ENCODE measurements at regions not wholly inside any gene's neighbourhood (a gene's known extent, or its start where the extent isn't known, plus 50 kb on each side); places are given as distances from the start of the nearest gene placed in this dataset.

GRCh38 chr17:70891306-70891705 lies 722.0 kb downstream of the KCNJ2 start:
- Histone ChIP-seq H3K36me3 (ENCODE audit: control insufficient read depth, insufficient read depth, low read length) (no peaks in the 10 kb centered on the region), H3K9ac (ENCODE audit: low read length) (no peak overlapping the region), H3K4me1 (ENCODE audit: control insufficient read depth, insufficient read depth, low read length) (no peaks in the 10 kb centered on the region), H3K4me3 (ENCODE audit: low read length) (no peak overlapping the region), H3K9me3 (ENCODE audit: control insufficient read depth, low read length) (no peaks in the 10 kb centered on the region), H3K27me3 (ENCODE audit: control insufficient read depth, insufficient read depth, low read length) (no peaks in the 10 kb centered on the region)

- Histone ChIP-seq H3K4me1 (ENCODE audit: control insufficient read depth, insufficient read depth, low read length) (no peaks in the 10 kb centered on the region), H3K9ac (ENCODE audit: low read length) (no peak overlapping the region), H3K9me3 (ENCODE audit: control insufficient read depth, low read length) (no peaks in the 10 kb centered on the region), H3K4me3 (ENCODE audit: low read length) (no peak overlapping the region), H3K27me3 (ENCODE audit: control insufficient read depth, insufficient read depth, low read length) (no peaks in the 10 kb centered on the region), H3K36me3 (ENCODE audit: control insufficient read depth, insufficient read depth, low read length) (no peaks in the 10 kb centered on the region)
Measured at GRCh38 chr17:70892527-70892926, 723.2 kb downstream of the KCNJ2 start.

- Histone ChIP-seq H3K4me1 (ENCODE audit: control insufficient read depth, insufficient read depth, low read length) (no peaks in the 10 kb centered on the region), H3K9me3 (ENCODE audit: control insufficient read depth, low read length) (no peaks in the 10 kb centered on the region), H3K36me3 (ENCODE audit: control insufficient read depth, insufficient read depth, low read length) (no peaks in the 10 kb centered on the region), H3K4me3 (ENCODE audit: low read length) (no peak overlapping the region), H3K9ac (ENCODE audit: low read length) (no peak overlapping the region), H3K27me3 (ENCODE audit: control insufficient read depth, insufficient read depth, low read length) (no peaks in the 10 kb centered on the region)
Measured at GRCh38 chr17:70896843-70897242, 727.5 kb downstream of the KCNJ2 start.

- no peak overlapping the region for H3K9ac ChIP-seq (ENCODE audit: low read length)
- no peaks in the 10 kb centered on the region for H3K27me3 ChIP-seq (ENCODE audit: control insufficient read depth, insufficient read depth, low read length)
- no peaks in the 10 kb centered on the region for H3K4me1 ChIP-seq (ENCODE audit: control insufficient read depth, insufficient read depth, low read length)
Measured at GRCh38 chr17:70897446-70897845, 728.1 kb downstream of the KCNJ2 start.

GRCh38 chr17:70901870-70902269 lies 732.5 kb downstream of the KCNJ2 start:
- no peaks in the 10 kb centered on the region for H3K9me3 ChIP-seq (ENCODE audit: control insufficient read depth, low read length)
- no peaks in the 10 kb centered on the region for H3K27me3 ChIP-seq (ENCODE audit: control insufficient read depth, insufficient read depth, low read length)
- H3K36me3 ChIP-seq (ENCODE audit: control insufficient read depth, insufficient read depth, low read length) = no peaks in the 10 kb centered on the region
- no peaks in the 10 kb centered on the region for H3K4me1 ChIP-seq (ENCODE audit: control insufficient read depth, insufficient read depth, low read length)
- no peak overlapping the region for H3K9ac ChIP-seq (ENCODE audit: low read length)
- H3K4me3 ChIP-seq (ENCODE audit: low read length) = no peak overlapping the region

More at GRCh38 chr17:70897446-70897845, 728.1 kb downstream of the KCNJ2 start:
- Histone ChIP-seq H3K4me3 (ENCODE audit: low read length) (no peak overlapping the region), H3K9me3 (ENCODE audit: control insufficient read depth, low read length) (no peaks in the 10 kb centered on the region), H3K36me3 (ENCODE audit: control insufficient read depth, insufficient read depth, low read length) (no peaks in the 10 kb centered on the region)

- H3K9ac ChIP-seq (ENCODE audit: low read length) = no peak overlapping the region
- no peaks in the 10 kb centered on the region for H3K27me3 ChIP-seq (ENCODE audit: control insufficient read depth, insufficient read depth, low read length)
- no peaks in the 10 kb centered on the region for H3K4me1 ChIP-seq (ENCODE audit: control insufficient read depth, insufficient read depth, low read length)
- H3K36me3 ChIP-seq (ENCODE audit: control insufficient read depth, insufficient read depth, low read length) = no peaks in the 10 kb centered on the region
- no peaks in the 10 kb centered on the region for H3K9me3 ChIP-seq (ENCODE audit: control insufficient read depth, low read length)
- H3K4me3 ChIP-seq (ENCODE audit: low read length) = no peak overlapping the region
Measured at GRCh38 chr17:70905796-70906195, 736.5 kb downstream of the KCNJ2 start.

GRCh38 chr17:70906808-70907207 lies 737.5 kb downstream of the KCNJ2 start:
- H3K27me3 ChIP-seq (ENCODE audit: control insufficient read depth, insufficient read depth, low read length) = no peaks in the 10 kb centered on the region
- H3K36me3 ChIP-seq (ENCODE audit: control insufficient read depth, insufficient read depth, low read length) = no peaks in the 10 kb centered on the region
- no peak overlapping the region for H3K9ac ChIP-seq (ENCODE audit: low read length)
- no peak overlapping the region for H3K4me3 ChIP-seq (ENCODE audit: low read length)
- H3K4me1 ChIP-seq (ENCODE audit: control insufficient read depth, insufficient read depth, low read length) = no peaks in the 10 kb centered on the region
- H3K9me3 ChIP-seq (ENCODE audit: control insufficient read depth, low read length) = no peaks in the 10 kb centered on the region

GRCh38 chr17:70912716-70913485 lies 743.6 kb downstream of the KCNJ2 start:
- Histone ChIP-seq H3K4me3 (ENCODE audit: low read length) (no peak overlapping the region), H3K9me3 (ENCODE audit: control insufficient read depth, low read length) (no peaks in the 10 kb centered on the region), H3K27me3 (ENCODE audit: control insufficient read depth, insufficient read depth, low read length) (no peaks in the 10 kb centered on the region), H3K9ac (ENCODE audit: low read length) (no peak overlapping the region), H3K4me1 (ENCODE audit: control insufficient read depth, insufficient read depth, low read length) (no peaks in the 10 kb centered on the region), H3K36me3 (ENCODE audit: control insufficient read depth, insufficient read depth, low read length) (no peaks in the 10 kb centered on the region)

GRCh38 chr17:70916469-70916868 lies 747.1 kb downstream of the KCNJ2 start:
- no peaks in the 10 kb centered on the region for H3K4me1 ChIP-seq (ENCODE audit: control insufficient read depth, insufficient read depth, low read length)
- H3K27me3 ChIP-seq (ENCODE audit: control insufficient read depth, insufficient read depth, low read length) = no peaks in the 10 kb centered on the region
- no peaks in the 10 kb centered on the region for H3K9me3 ChIP-seq (ENCODE audit: control insufficient read depth, low read length)
- H3K36me3 ChIP-seq (ENCODE audit: control insufficient read depth, insufficient read depth, low read length) = no peaks in the 10 kb centered on the region
- H3K9ac ChIP-seq (ENCODE audit: low read length) = no peak overlapping the region
- H3K4me3 ChIP-seq (ENCODE audit: low read length) = no peak overlapping the region

- Histone ChIP-seq H3K36me3 (ENCODE audit: control insufficient read depth, insufficient read depth, low read length) (no peaks in the 10 kb centered on the region), H3K9ac (ENCODE audit: low read length) (no peak overlapping the region)
Measured at GRCh38 chr17:70919241-70919640, 749.9 kb downstream of the KCNJ2 start.

GRCh38 chr17:70920416-70920815 lies 751.1 kb downstream of the KCNJ2 start:
- H3K9ac ChIP-seq (ENCODE audit: low read length) = no peak overlapping the region

More at GRCh38 chr17:70919241-70919640, 749.9 kb downstream of the KCNJ2 start:
- Histone ChIP-seq H3K4me1 (ENCODE audit: control insufficient read depth, insufficient read depth, low read length) (no peaks in the 10 kb centered on the region), H3K9me3 (ENCODE audit: control insufficient read depth, low read length) (no peaks in the 10 kb centered on the region), H3K4me3 (ENCODE audit: low read length) (no peak overlapping the region), H3K27me3 (ENCODE audit: control insufficient read depth, insufficient read depth, low read length) (no peaks in the 10 kb centered on the region)

GRCh38 chr17:70922268-70922667 lies 752.9 kb downstream of the KCNJ2 start:
- H3K27me3 ChIP-seq (ENCODE audit: control insufficient read depth, insufficient read depth, low read length) = no peaks in the 10 kb centered on the region
- H3K36me3 ChIP-seq (ENCODE audit: control insufficient read depth, insufficient read depth, low read length) = no peaks in the 10 kb centered on the region

More at GRCh38 chr17:70920416-70920815, 751.1 kb downstream of the KCNJ2 start:
- no peaks in the 10 kb centered on the region for H3K36me3 ChIP-seq (ENCODE audit: control insufficient read depth, insufficient read depth, low read length)
- H3K4me1 ChIP-seq (ENCODE audit: control insufficient read depth, insufficient read depth, low read length) = no peaks in the 10 kb centered on the region
- H3K27me3 ChIP-seq (ENCODE audit: control insufficient read depth, insufficient read depth, low read length) = no peaks in the 10 kb centered on the region
- H3K9me3 ChIP-seq (ENCODE audit: control insufficient read depth, low read length) = no peaks in the 10 kb centered on the region
- no peak overlapping the region for H3K4me3 ChIP-seq (ENCODE audit: low read length)

More at GRCh38 chr17:70922268-70922667, 752.9 kb downstream of the KCNJ2 start:
- no peaks in the 10 kb centered on the region for H3K4me1 ChIP-seq (ENCODE audit: control insufficient read depth, insufficient read depth, low read length)
- H3K9ac ChIP-seq (ENCODE audit: low read length) = no peak overlapping the region
- H3K4me3 ChIP-seq (ENCODE audit: low read length) = no peak overlapping the region
- no peaks in the 10 kb centered on the region for H3K9me3 ChIP-seq (ENCODE audit: control insufficient read depth, low read length)

Measured in mucosa of stomach (tissue), 1 donor.